ENCODE measurements at regions not wholly inside any gene's neighbourhood (a gene's known extent, or its start where the extent isn't known, plus 50 kb on each side); places are given as distances from the start of the nearest gene placed in this dataset.

- no peak for DNase-seq (ENCODE audit: low read depth)
Measured at GRCh38 chr2:12284487-12284886, 432.2 kb upstream of the TRIB2 start.

GRCh38 chr2:12286347-12286746, 430.4 kb upstream of the TRIB2 start:
- no peak for DNase-seq (ENCODE audit: low read depth)

- peak; percentile 15 for DNase-seq (ENCODE audit: low read depth)
Measured at GRCh38 chr2:12287220-12287751, 429.4 kb upstream of the TRIB2 start.

GRCh38 chr2:12288048-12288447, 428.7 kb upstream of the TRIB2 start:
- DNase-seq (ENCODE audit: low read depth) = no peak

GRCh38 chr2:12289120-12289802, 427.5 kb upstream of the TRIB2 start:
- no peak for DNase-seq (ENCODE audit: low read depth)

- DNase-seq (ENCODE audit: low read depth) = no peak
Measured at GRCh38 chr2:12291303-12291702, 425.4 kb upstream of the TRIB2 start.

- DNase-seq (ENCODE audit: low read depth) = no peak
Measured at GRCh38 chr2:12293874-12294273, 422.9 kb upstream of the TRIB2 start.

- no peak for DNase-seq (ENCODE audit: low read depth)
Measured at GRCh38 chr2:12295856-12296519, 420.7 kb upstream of the TRIB2 start.

- DNase-seq (ENCODE audit: low read depth) = no peak
Measured at GRCh38 chr2:12296915-12297314, 419.8 kb upstream of the TRIB2 start.

GRCh38 chr2:12298352-12298751, 418.4 kb upstream of the TRIB2 start:
- no peak for DNase-seq (ENCODE audit: low read depth)

GRCh38 chr2:12299431-12299830, 417.3 kb upstream of the TRIB2 start:
- DNase-seq (ENCODE audit: low read depth) = no peak

- DNase-seq (ENCODE audit: low read depth) = peak; percentile 28
Measured at GRCh38 chr2:12300019-12300602, 416.6 kb upstream of the TRIB2 start.

GRCh38 chr2:12300927-12301326, 415.8 kb upstream of the TRIB2 start:
- no peak for DNase-seq (ENCODE audit: low read depth)

GRCh38 chr2:12302140-12302539, 414.6 kb upstream of the TRIB2 start:
- DNase-seq (ENCODE audit: low read depth) = no peak

- DNase-seq (ENCODE audit: low read depth) = no peak
Measured at GRCh38 chr2:12302691-12303090, 414.0 kb upstream of the TRIB2 start.

- peak; percentile 85 for DNase-seq (ENCODE audit: low read depth)
Measured at GRCh38 chr2:12303181-12304030, 413.3 kb upstream of the TRIB2 start.

- peak; percentile 14 for DNase-seq (ENCODE audit: low read depth)
Measured at GRCh38 chr2:12304564-12305171, 412.1 kb upstream of the TRIB2 start.

- DNase-seq (ENCODE audit: low read depth) = no peak
Measured at GRCh38 chr2:12305931-12306330, 410.8 kb upstream of the TRIB2 start.

GRCh38 chr2:12310399-12310798, 406.3 kb upstream of the TRIB2 start:
- no peak for DNase-seq (ENCODE audit: low read depth)

- DNase-seq (ENCODE audit: low read depth) = no peak
Measured at GRCh38 chr2:12313445-12314126, 403.1 kb upstream of the TRIB2 start.

GRCh38 chr2:12314127-12314760, 402.5 kb upstream of the TRIB2 start:
- DNase-seq (ENCODE audit: low read depth) = no peak
